ENCODE measurements at regions not wholly inside any gene's neighbourhood (a gene's known extent, or its start where the extent isn't known, plus 50 kb on each side); places are given as distances from the start of the nearest gene placed in this dataset.
A peak's percentile ranks its signal among the peaks of the same experiment; 100 is the strongest.
"Not testable (repeated sequence)": the region's sequence is repeated elsewhere in the genome, so short reads cannot be mapped to it uniquely, and the experiment has no call there.

DNA sequence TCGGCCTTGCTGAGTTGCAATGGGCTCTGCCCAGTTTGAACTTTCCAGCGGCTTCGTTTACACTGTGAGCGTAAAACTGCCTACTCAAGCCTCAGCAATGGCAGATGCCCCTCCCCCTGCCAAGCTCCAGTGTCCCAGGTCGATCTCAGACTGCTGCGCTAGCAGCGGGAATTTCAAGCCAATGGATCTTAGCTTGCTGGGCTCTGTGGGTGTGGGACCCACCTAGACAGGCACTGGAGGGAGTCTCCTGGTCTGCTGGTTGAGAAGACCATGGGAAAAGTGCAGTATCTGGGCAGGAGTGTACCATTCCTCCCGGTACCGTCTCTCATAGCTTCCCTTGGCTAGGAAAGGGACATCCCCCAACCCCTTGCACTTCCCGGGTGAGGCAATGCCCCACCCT, 88.2 kb downstream of the KLHL28 start:
- no peak for DNase-seq

DNA sequence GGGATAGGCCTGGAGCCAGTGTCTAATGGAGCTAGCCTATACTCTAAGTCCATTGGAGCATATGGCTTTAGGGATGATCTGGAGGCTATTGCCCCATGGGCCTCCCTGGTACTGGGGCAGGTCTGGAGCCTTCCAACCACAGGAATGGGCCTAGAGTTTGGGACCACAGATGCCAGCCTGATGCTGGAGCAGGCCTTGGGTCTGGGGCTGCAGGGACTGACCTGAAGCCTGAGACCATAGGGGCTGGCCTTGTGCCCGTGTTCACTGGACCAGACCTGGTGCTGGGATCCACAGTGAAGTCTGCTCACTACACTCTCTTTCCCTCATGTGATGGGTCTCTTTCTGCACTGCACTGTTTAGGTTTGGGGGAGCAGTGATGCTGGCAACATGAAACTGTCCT, 95.0 kb downstream of the KLHL28 start:
- DNase-seq, result no peak

DNA sequence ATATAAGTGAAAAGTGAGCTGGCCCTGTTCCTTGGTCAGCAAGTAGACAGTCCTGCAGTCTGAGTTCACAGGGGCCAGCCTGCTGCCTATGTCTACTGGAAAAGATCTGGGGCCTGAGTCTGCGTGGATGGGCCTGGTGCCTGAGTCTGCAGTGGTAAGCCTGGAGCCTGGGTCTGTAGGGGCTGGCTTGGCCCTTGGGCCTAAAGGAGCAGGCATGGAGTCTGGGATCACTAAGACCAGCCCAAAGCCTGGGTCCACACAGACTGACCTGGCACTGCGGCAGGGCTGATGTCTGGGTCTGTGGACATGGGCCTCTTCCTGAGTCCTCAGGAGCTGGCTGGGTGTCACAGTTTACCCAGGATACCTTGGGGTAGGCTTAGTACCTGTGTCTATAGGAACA, 95.4 kb downstream of the KLHL28 start:
- DNase-seq, result no peak

- DNase-seq, result no peak
Observed at GRCh38 chr14:44863271-44863670, 98.5 kb downstream of the KLHL28 start.

DNA sequence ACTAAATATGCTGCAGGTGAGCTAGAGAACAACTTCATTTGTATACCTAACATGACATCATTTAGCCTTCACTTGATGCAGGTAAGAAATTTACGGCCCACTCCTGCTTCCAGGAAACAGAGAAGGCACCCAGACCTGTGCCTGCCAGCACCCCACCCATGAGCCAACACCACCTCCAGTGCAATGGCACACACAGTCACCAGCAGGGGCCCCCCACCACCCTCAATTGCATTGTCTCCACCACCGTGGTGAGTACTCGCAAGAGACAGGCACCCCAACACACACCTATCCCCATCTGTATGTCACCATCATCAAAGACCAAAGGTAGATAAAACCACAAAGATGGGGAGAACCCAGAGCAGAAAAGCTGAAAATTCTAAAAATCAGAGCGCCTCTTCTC, 107.6 kb downstream of the KLHL28 start:
- no peak for DNase-seq

DNA sequence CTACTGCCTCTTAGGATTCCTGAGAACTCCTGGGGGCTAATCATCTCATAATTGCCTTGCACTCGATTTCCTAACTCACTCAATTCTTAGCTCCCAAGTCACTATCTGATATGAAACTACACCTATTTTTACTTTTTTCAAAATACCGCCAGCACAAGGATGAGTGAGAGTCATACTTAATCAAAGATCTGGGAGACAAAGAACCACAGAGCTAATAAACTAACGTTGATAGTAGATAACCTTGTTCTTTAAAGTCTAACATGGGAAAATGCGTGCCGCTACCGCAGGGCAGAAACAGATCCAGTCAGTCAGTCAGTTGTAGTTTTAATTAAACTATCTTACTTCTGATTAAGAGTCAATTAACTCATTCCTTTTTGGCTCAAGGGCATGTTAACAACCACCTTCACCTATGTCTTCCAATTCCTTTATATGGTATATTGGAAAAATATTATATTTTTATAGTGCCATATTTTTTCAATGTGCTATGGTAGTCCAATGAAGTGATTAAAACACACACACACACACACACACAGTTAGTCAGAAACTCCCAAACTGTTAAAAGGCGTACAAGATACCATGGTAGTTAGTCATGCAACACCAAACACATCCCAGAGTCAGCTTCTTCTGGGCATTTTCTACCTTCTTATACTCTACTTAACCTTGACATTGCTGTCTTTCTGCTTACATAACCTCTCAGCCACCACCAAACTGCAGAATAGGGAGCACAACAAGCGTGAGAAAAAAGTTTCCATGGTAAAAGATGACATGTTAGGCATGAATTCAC, 114.0 kb downstream of the KLHL28 start:
- no peak for DNase-seq

DNA sequence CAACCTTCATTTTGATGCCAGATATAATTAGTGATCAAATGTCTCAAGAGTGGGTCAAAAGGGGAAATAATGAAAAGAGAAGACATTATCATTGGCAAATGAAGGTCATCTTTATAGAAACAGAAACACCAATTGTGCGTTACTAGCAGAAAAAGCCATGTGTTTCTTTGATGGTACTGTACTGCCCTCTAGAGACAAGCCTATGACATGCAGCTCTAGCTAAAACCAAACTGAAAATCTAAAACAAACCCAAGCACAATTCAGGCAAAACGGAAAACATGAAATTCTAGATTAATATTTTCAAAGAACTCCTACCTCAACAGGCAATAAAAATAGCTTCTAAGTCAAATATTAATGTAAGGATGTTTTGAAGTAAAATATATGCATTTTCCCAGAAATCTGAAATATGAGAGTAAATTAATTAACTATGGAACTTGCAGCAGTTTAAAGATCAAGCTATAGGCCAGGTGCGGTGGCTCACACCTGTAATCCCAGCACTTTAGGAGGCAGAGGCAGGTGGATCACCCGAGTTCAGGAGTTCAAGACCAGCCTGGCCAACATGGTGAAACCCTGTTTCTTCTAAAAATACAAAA, 115.4 kb downstream of the KLHL28 start:
- DNase-seq, result peak; percentile 66

DNA sequence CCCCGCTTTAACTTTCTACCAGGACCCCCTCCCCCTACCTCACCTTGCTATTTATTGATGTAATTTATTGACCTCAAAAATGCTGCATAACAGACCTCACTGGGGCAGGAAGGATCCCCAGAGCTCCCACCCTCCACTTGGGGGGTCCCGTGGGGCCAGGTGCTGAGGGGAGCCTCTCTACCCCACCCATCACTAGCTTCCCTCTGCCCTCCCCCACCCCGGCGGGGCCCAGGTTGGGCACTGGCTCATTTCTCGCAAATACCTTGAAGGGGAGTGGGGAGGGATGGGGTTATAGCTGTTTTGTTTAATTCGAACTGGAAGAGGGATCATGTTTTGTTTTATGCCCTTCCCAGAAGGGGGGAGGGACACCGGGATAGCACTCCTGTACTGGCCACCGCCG, 125.8 kb downstream of the KLHL28 start:
- not testable (repeated sequence) for DNase-seq

GRCh38 chr14:44833376-44834060, 128.2 kb downstream of the KLHL28 start:
- no peak for DNase-seq

- no peak for DNase-seq
Observed at GRCh38 chr14:44830371-44830770, 131.4 kb downstream of the KLHL28 start.

DNA sequence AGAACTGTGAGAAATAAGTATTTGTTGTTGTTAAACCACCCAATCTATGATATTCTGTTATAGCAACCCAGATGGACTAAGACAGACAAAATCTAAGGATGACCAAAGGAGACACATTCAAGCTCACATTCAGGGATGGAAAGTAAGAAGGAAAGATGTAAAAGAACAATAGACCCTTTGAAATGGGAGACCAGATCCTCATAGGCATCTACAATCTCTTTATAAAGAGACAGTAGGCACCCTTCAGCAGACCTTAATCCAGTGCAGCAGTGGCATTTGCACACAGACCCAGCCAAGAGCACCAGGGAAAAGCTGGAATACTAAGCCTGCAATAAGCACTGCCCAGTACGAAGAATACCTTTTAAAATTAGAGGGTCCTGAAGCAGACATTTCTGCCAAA, 132.7 kb downstream of the KLHL28 start:
- DNase-seq, result no peak

DNA sequence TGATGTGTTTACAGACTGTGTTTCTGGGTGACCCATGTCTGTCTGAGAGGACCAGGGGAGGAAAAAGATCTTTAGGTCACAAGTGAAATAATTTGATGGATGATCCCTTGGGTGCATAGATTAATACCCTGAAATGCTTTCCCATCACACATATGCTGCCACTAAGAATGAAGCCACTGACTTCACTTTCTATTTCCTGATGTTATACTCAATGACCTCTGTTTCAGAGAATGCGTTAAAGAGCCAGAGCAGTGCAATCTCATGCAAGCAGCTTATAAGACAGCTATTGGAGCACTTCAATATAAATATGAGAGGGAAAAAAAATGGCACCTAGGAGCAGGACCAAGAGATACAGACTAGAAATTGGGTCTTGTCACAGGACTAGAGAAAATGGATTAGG, 133.7 kb downstream of the KLHL28 start:
- no peak for DNase-seq

DNA sequence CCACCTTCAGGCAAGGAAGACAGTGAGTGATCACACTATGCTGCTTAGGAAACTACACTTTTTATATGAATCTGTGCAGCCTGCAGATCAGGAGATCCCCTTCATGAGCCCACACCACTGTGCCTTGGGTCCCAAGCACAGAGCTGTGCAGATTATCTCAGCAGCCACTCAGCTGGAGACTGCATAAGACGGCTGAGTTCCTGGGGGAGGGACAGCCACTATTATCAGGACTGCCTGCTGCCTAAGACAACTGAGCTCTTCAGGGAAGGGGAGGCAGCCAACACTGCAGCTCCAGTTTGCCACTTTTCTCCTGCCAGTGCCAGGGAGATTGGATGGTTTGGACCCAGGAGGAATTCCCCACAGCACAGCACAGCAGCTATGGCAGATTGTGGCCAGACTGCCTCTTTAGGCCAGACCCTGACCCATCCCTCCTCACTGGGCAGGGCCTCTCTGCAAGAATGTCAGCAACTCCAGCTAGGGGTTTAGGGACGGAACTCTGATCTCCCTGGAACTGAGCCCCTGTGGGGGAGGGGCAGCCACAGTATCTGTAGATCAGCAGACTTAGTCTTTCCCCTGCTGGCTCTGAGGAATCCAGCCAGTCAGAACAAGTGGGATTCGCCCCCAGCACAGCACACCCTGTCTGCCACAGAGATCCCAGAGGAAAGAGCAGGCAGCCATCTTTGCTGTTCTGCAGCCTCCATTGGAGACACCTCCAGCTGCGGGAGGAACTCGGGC, 141.3 kb downstream of the KLHL28 start:
- DNase-seq, result no peak

GRCh38 chr14:44814196-44814595, 147.6 kb downstream of the KLHL28 start:
- DNase-seq, result no peak

DNA sequence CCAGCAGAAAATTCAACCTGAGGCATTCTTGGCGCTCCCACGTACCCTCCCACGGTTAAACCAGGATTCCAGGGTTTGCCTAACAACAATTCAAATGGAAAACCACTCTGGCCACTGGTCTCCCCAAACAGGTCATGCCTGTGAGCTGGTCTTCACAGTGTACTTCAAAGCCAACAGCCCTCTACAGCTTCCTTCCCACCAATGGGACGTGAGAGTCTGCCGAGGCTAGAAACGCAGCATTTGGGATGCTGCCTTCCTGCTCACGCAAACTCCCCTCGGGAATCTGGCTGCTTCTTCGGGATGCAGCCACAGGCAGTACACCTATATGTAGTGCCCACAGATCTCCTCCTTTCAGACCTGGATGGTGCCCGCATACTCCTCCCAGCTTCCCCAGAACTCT, 149.1 kb downstream of the KLHL28 start:
- DNase-seq, result no peak

GRCh38 chr14:44804391-44804790, 157.4 kb downstream of the KLHL28 start:
- no peak for DNase-seq

- peak; percentile 95 for DNase-seq
Observed at GRCh38 chr14:44803239-44803905, 158.4 kb downstream of the KLHL28 start.

- no peak for DNase-seq
Observed at GRCh38 chr14:44798386-44799242, 163.1 kb downstream of the KLHL28 start.

DNA sequence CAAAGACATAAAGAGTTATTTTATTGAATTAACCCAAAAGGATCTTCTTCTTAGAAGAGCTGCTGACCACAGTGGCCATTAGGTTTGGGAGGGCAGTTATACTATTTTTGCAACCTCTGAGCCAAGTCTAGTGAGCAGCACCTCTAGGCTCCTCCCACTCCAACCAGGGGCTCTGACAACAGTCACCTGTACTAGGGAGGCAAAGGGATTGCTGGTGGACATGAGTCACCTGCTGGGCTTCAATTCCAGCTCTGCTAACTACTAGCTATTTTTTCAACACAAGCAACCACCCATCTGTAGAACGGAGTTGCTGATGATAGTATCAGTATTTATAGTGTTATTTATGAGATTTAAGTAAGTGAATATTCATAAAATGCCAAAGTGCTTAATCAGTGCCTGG, 166.0 kb downstream of the KLHL28 start:
- no peak for DNase-seq

GRCh38 chr14:44791730-44792129, 170.0 kb downstream of the KLHL28 start:
- no peak for DNase-seq

GRCh38 chr14:44788612-44789011, 173.1 kb downstream of the KLHL28 start:
- DNase-seq, result no peak

GRCh38 chr14:44785096-44785495, 176.7 kb downstream of the KLHL28 start:
- DNase-seq, result no peak

All from DMS79 treated with DMSO at 0.1 percent for 48 hours (cell line).